Esophagus squamous epithelium (tissue), 5 donors: ENCODE measurements at regions not wholly inside any gene's neighbourhood (a gene's known extent, or its start where the extent isn't known, plus 50 kb on each side); places are given as distances from the start of the nearest gene placed in this dataset.

Experiments
- DNase-seq: peaks from one replicate; lab custom pipeline; 2025; lab: John Stamatoyannopoulos, UW
- H3K27ac ChIP-seq, 4 donors: fragments of 200-600 bp; sonication (generic); one replicate each; pipeline ENCODE4 v1.5.1; 2016 to 2019; ENCODE audit warnings: mild to moderate bottlenecking in 1 of 4
- H3K27me3 ChIP-seq, 4 donors: fragments of 200-600 bp; sonication (generic); 1 replicate in 3 of 4; 2 replicates in 1 of 4; pipeline versions ENCODE4 v1.5.1 to v1.6.0; 2017 to 2021; ENCODE audit warnings: antibody characterized with exemption in 1 of 4
- H3K36me3 ChIP-seq, 3 donors: fragments of 200-600 bp; sonication (generic); one replicate each; pipeline ENCODE4 v1.5.1; 2016 to 2019
- H3K4me1 ChIP-seq, 3 donors: fragments of 200-600 bp; sonication (generic); one replicate each; pipeline ENCODE4 v1.5.1; 2017 to 2019
- H3K4me3 ChIP-seq, 4 donors: fragments of 200-600 bp; sonication (generic); 1 replicate in 3 of 4; 2 replicates in 1 of 4; pipeline ENCODE4 v1.5.1; 2016 to 2019; ENCODE audit warnings: mild to moderate bottlenecking in 2 of 4, moderate library complexity in 1 of 4
- H3K9me3 ChIP-seq, 3 donors: fragments of 200-600 bp; sonication (generic); one replicate each; pipeline ENCODE4 v1.5.1; 2016 to 2019
- CTCF ChIP-seq, 6 experiments: fragments of 450-650 bp in 4 of 6; fragments of 200-600 bp in 2 of 6; sonication (generic) in 2 of 6; IDR thresholded peaks; one replicate each; pipeline ENCODE4 v1.5.1; 2016 to 2019; ENCODE audit warnings: antibody characterized with exemption in 6 of 6, mild to moderate bottlenecking in 4 of 6, moderate library complexity in 4 of 6
- POLR2A ChIP-seq, 4 donors: fragments of 450-650 bp; IDR thresholded peaks; one replicate each; pipeline ENCODE4 v1.6.1; 2017; ENCODE audit warnings: antibody characterized with exemption in 4 of 4, mild to moderate bottlenecking in 4 of 4, moderate library complexity in 3 of 4
- whole genome bisulfite sequencing, 2 donors: methylation state at CpG; one replicate each; pipeline ENCODE4 v1.1.5; 2018; 5-methylcytosine and 5-hydroxymethylcytosine counted together
- intact Hi-C: fragments of 100-400 bp; cut with DNase I; formaldehyde crosslinking; loops from one replicate; pipeline ENCODE4 v1.15.0; 2022
- donor health status: DM: yes; HTN: yes; CAD: no.

- Histone ChIP-seq H3K36me3 (no peaks in the 10 kb centered on the region), H3K27me3 (no peaks in the 10 kb centered on the region), H3K4me1 (no peaks in the 10 kb centered on the region), H3K4me3 (no peak overlapping the region), H3K9me3 (peaks cover 0 to 24% (median 0%) of the 10 kb centered on the region in 3 donors), H3K27ac (no peak overlapping the region)
- intact Hi-C loops: no loop called here
- WGBS, 2 donors: 88 to 97% methylated on average over 1 of the region's 1 CpG
- no peak for DNase-seq
- no peak for TF ChIP-seq CTCF (IDR thresholded peaks at IDR 0.05)
- no peak for TF ChIP-seq POLR2A (IDR thresholded peaks at IDR 0.05)
These were observed 796.7 kb downstream of the UQCRFS1 start for GRCh38 chr19:28416245-28416644.

GRCh38 chr19:28414748-28415147, 798.2 kb downstream of the UQCRFS1 start:
- TF ChIP-seq CTCF (IDR thresholded peaks at IDR 0.05): no peak
- no peak for TF ChIP-seq POLR2A (IDR thresholded peaks at IDR 0.05)
- H3K27ac ChIP-seq: no peak overlapping the region
- H3K9me3 ChIP-seq: peaks cover 0 to 14% (median 0%) of the 10 kb centered on the region in 3 donors
- H3K4me3 ChIP-seq: no peak overlapping the region
- no peaks in the 10 kb centered on the region for H3K4me1 ChIP-seq
- no peak for DNase-seq
- intact Hi-C loops: no loop called here
- 27% methylated on average over 2 to 3 of the region's 3 CpGs for WGBS, 2 donors
- no peaks in the 10 kb centered on the region for H3K36me3 ChIP-seq
- H3K27me3 ChIP-seq: no peaks in the 10 kb centered on the region

GRCh38 chr19:28409859-28410258, 803.1 kb downstream of the UQCRFS1 start:
- no peak overlapping the region for H3K27ac ChIP-seq
- H3K4me3 ChIP-seq: no peak overlapping the region
- no peak for DNase-seq
- intact Hi-C loops: no loop called here
- TF ChIP-seq POLR2A (IDR thresholded peaks at IDR 0.05) (no peak), CTCF (IDR thresholded peaks at IDR 0.05) (no peak)
- WGBS, 2 donors: 17 to 60% methylated on average over 1 to 3 of the region's 5 CpGs
- H3K36me3 ChIP-seq: no peaks in the 10 kb centered on the region
- H3K27me3 ChIP-seq: peaks cover 0 to 9% (median 0%) of the 10 kb centered on the region in 4 donors
- no peaks in the 10 kb centered on the region for H3K4me1 ChIP-seq
- peaks cover 0 to 8% (median 0%) of the 10 kb centered on the region in 3 donors for H3K9me3 ChIP-seq

GRCh38 chr19:28406966-28407365, 806.0 kb downstream of the UQCRFS1 start:
- intact Hi-C loops: no loop called here
- Histone ChIP-seq H3K36me3 (no peaks in the 10 kb centered on the region), H3K27ac (no peak overlapping the region), H3K9me3 (peaks cover 0 to 8% (median 0%) of the 10 kb centered on the region in 3 donors), H3K4me3 (no peak overlapping the region), H3K27me3 (peaks cover 0 to 23% (median 0%) of the 10 kb centered on the region in 4 donors), H3K4me1 (no peaks in the 10 kb centered on the region)
- DNase-seq: no peak
- no peak for TF ChIP-seq POLR2A (IDR thresholded peaks at IDR 0.05)
- no peak for TF ChIP-seq CTCF (IDR thresholded peaks at IDR 0.05)
- WGBS, 2 donors: 74 to 83% methylated on average over 2 of the region's 2 CpGs

GRCh38 chr19:28405346-28405742, 807.6 kb downstream of the UQCRFS1 start:
- Histone ChIP-seq H3K9me3 (peaks cover 0 to 8% (median 1%) of the 10 kb centered on the region in 3 donors), H3K36me3 (no peaks in the 10 kb centered on the region), H3K4me3 (no peak overlapping the region), H3K27ac (no peak overlapping the region), H3K4me1 (no peaks in the 10 kb centered on the region), H3K27me3 (peaks cover 0 to 23% (median 0%) of the 10 kb centered on the region in 4 donors)
- TF ChIP-seq POLR2A (IDR thresholded peaks at IDR 0.05) (no peak), CTCF (IDR thresholded peaks at IDR 0.05) (no peak)
- intact Hi-C loops: no loop called here
- no peak for DNase-seq
- WGBS, 2 donors: 55 to 72% methylated on average over 12 of the region's 13 CpGs
